ENCODE measurements at regions not wholly inside any gene's neighbourhood (a gene's known extent, or its start where the extent isn't known, plus 50 kb on each side); places are given as distances from the start of the nearest gene placed in this dataset.

GRCh38 chr19:31648347-31648746 lies 299.1 kb upstream of the TSHZ3 start:
- no peak overlapping the region for H2BK12ac ChIP-seq (ENCODE audit: low read depth, low read length)
- H4K91ac ChIP-seq (replicated peaks; ENCODE audit: insufficient read length, low read length) = no peak overlapping the region

More at GRCh38 chr19:31648347-31648746, 299.1 kb upstream of the TSHZ3 start:
- Histone ChIP-seq H3K36me3 (ENCODE audit: control insufficient read depth in 2 of 4, insufficient read depth in 4 of 4, low read length in 3 of 4) (no peaks in the 10 kb centered on the region), H3K4me2 (ENCODE audit: insufficient read depth in 1 of 2, low read depth in 2 of 2, low read length in 2 of 2) (no peak overlapping the region), H3K27me3 (replicated peaks in 1 of 4; ENCODE audit: control insufficient read depth in 3 of 4, extremely low read depth in 1 of 4, insufficient read depth in 3 of 4, low read length in 3 of 4) (no peaks in the 10 kb centered on the region), H3K23ac (ENCODE audit: insufficient read length) (no peak overlapping the region), H3K4ac (replicated peaks; ENCODE audit: insufficient read length, low read depth, low read length) (no peak overlapping the region), H3K4me1 (replicated peaks in 1 of 4; ENCODE audit: control insufficient read depth in 3 of 4, insufficient read depth in 4 of 4, low read length in 3 of 4) (no peaks in the 10 kb centered on the region), H3K9me3 (ENCODE audit: insufficient read depth in 2 of 2, low read depth in 1 of 2, low read length in 1 of 2) (no peaks in the 10 kb centered on the region), H4K20me1 (replicated peaks in 1 of 2; ENCODE audit: control insufficient read depth in 1 of 2, insufficient read depth in 2 of 2, low read length in 2 of 2) (no peaks in the 10 kb centered on the region), H3K14ac (ENCODE audit: insufficient read length) (no peak overlapping the region), H4K5ac (ENCODE audit: insufficient read length, low read depth, low read length) (no peak overlapping the region), H3K18ac (ENCODE audit: extremely low read depth, low read length) (no peak overlapping the region), H3K9ac (replicated peaks in 1 of 4; ENCODE audit: extremely low read depth in 1 of 4, low read depth in 3 of 4, low read length in 3 of 4) (no peak overlapping the region), H3K56ac (replicated peaks; ENCODE audit: insufficient read length, low read depth, low read length) (no peak overlapping the region), H3K79me1 (ENCODE audit: low read depth, low read length) (no peaks in the 10 kb centered on the region), H2BK15ac (ENCODE audit: low read length) (no peak overlapping the region), H3K23me2 (ENCODE audit: low read depth, low read length) (no peaks in the 10 kb centered on the region), H2AK5ac (ENCODE audit: low read depth, low read length) (no peak overlapping the region), H3K27ac (ENCODE audit: low read depth, low read length) (no peak overlapping the region), H2BK20ac (ENCODE audit: low read length) (no peak overlapping the region), H3K79me2 (ENCODE audit: control insufficient read depth in 1 of 2, insufficient read depth in 2 of 2, low read length in 2 of 2) (no peaks in the 10 kb centered on the region), H2BK120ac (replicated peaks; ENCODE audit: low read depth, low read length) (no peak overlapping the region), H2BK5ac (ENCODE audit: low read depth, low read length) (no peak overlapping the region), H2AFZ (ENCODE audit: low read length) (peak overlapping the region; percentile 11; the same call in 1 of the 2 replicates), H4K8ac (ENCODE audit: extremely low read depth, insufficient read depth, low read length) (no peak overlapping the region), H3K4me3 (ENCODE audit: extremely low read depth in 1 of 4, insufficient read depth in 2 of 4, low read depth in 3 of 4, low read length in 4 of 4) (no peak overlapping the region)
- TF ChIP-seq NANOG (IDR thresholded peaks at IDR 0.05; ENCODE audit: insufficient read depth, low read depth, low read length, poor library complexity, severe bottlenecking) (no peak), RAD21 (IDR thresholded peaks at IDR 0.05 in 1 of 2, conservative IDR thresholded peaks at IDR 0.05 in 1 of 2; ENCODE audit: low read depth in 2 of 2, low read length in 2 of 2) (no peak), TAF1 (IDR thresholded peaks at IDR 0.05; ENCODE audit: low read depth, low read length) (no peak), ATF2 (IDR thresholded peaks at IDR 0.05; ENCODE audit: low read length) (no peak)
- no peak for FAIRE-seq
- WGBS, 2 experiments (ENCODE audit: extremely low coverage in 1 of 2, insufficient coverage in 1 of 2, insufficient read length in 1 of 2, insufficient replicate concordance in 2 of 2, low coverage in 1 of 2, low lambda C conversion rate in 2 of 2, missing lambda C conversion rate in 1 of 2) = 87% methylated on average over 9 of the region's 9 CpGs; no CpG with 5 or more reads in 1 of the 2 experiments
- DNase-seq (ENCODE audit: low read depth in 1 of 2, low spot score in 2 of 2) = no peak
- ChIA-PET CTCF (ENCODE audit: partially characterized antibody) (no interaction called here), POLR2A (ENCODE audit: partially characterized antibody) (no interaction called here)
